Loucy (cell line): ENCODE measurements at regions not wholly inside any gene's neighbourhood (a gene's known extent, or its start where the extent isn't known, plus 50 kb on each side); places are given as distances from the start of the nearest gene placed in this dataset.
"Not testable (repeated sequence)": the region's sequence is repeated elsewhere in the genome, so short reads cannot be mapped to it uniquely, and the experiment has no call there.

Experiments
- CTCF ChIP-seq: fragments of 200-600 bp; sonication (generic); conservative IDR thresholded peaks from 2 replicates; pipeline ENCODE4 v1.5.1; 2014; ENCODE audit warnings: mild to moderate bottlenecking, antibody characterized with exemption, low read length
- EZH2phosphoT487 ChIP-seq: fragments of 200-600 bp; IDR thresholded peaks from 2 replicates; pipeline ENCODE4 v1.6.1; 2018; ENCODE audit warnings: antibody characterized with exemption, mild to moderate bottlenecking, moderate library complexity, borderline replicate concordance

- TF ChIP-seq CTCF, EZH2phosphoT487: not testable (repeated sequence)
Observed at GRCh38 chr1:146748686-146749085, 189.4 kb upstream of the NBPF12 start.
